GM10266 (cell line): ENCODE measurements at regions not wholly inside any gene's neighbourhood (a gene's known extent, or its start where the extent isn't known, plus 50 kb on each side); places are given as distances from the start of the nearest gene placed in this dataset.

Experiments used
- DNase-seq: peaks from one replicate; pipeline ENCODE4 v3.0.0; 2012; ENCODE audit errors: extremely low spot score
- TF ChIP-seq, protein P1 (sequence below): IDR thresholded peaks from 2 replicates; pipeline ENCODE4 v1.5.1; 2012; ENCODE audit warnings: mild to moderate bottlenecking, low read depth; ENCODE audit not compliant: control insufficient read depth, insufficient read depth; ENCODE audit errors: missing control alignments

GRCh38 chr2:22843919-22844537, 541.0 kb upstream of the KLHL29 start:
- no peak for DNase-seq
- TF ChIP-seq, protein P1, sequence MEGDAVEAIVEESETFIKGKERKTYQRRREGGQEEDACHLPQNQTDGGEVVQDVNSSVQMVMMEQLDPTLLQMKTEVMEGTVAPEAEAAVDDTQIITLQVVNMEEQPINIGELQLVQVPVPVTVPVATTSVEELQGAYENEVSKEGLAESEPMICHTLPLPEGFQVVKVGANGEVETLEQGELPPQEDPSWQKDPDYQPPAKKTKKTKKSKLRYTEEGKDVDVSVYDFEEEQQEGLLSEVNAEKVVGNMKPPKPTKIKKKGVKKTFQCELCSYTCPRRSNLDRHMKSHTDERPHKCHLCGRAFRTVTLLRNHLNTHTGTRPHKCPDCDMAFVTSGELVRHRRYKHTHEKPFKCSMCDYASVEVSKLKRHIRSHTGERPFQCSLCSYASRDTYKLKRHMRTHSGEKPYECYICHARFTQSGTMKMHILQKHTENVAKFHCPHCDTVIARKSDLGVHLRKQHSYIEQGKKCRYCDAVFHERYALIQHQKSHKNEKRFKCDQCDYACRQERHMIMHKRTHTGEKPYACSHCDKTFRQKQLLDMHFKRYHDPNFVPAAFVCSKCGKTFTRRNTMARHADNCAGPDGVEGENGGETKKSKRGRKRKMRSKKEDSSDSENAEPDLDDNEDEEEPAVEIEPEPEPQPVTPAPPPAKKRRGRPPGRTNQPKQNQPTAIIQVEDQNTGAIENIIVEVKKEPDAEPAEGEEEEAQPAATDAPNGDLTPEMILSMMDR: no peak

DNA sequence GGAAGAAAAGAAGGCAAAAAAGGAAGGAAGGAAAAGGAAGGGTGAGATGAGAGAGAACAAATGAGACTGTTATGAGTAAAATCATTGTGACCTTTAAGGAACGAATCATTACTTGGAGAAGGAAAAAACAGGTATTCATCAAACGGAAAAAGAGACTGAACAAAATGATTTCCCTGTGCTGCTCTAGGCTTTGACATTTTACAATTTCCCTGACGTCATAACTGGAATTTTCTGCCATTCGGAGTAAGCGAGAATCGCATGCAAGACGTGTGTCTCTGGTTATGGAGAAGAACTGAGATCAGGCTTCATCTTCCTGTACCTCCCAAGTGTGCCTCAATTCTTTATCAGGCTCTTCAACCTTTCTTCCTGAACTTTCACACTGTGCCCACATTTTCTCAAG, 534.7 kb upstream of the KLHL29 start:
- DNase-seq: no peak
- TF ChIP-seq, protein P1: no peak

GRCh38 chr2:22854588-22854987, 530.4 kb upstream of the KLHL29 start:
- DNase-seq: no peak
- TF ChIP-seq, protein P1: no peak

DNA sequence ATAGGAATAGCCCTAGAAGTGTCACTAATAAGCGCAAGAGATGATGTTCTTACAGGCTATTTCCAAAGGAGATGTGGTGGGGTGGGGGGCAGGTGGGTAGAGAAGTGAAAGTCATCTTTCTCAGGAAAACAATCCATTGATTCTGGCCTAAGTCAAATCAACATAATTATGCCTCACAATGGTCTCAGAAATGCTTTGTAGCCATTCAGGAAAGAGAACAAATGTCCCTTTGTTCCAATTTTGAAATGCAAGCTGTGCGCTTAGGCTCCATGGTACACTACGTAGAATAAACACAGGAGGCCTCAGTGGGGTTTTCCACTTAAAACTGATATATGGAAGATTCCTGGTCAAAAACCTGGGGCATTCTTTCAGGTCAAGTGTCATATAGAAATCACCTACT, 529.9 kb upstream of the KLHL29 start:
- no peak for DNase-seq
- TF ChIP-seq, protein P1: no peak

- TF ChIP-seq, protein P1: no peak
- no peak for DNase-seq
These were observed 529.2 kb upstream of the KLHL29 start for GRCh38 chr2:22855761-22856184.

DNA sequence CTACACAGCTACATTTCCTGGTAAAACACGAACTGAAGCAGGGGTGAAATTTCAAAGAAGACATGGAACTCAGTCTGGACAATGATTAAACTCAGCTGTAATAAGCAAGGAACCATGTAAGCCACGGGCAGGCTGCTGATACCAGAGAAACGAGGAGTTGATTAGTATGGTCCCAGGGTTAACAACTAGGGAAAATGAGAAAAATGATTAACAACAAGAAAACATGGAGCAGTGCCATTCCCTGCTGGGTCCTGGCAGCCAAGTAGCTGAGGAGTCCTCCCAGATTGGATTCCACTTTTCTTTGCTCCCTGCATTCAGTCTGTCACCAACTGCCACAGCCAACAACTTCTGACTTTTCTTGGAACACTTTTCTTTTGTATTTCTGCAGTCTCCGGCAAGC, 517.0 kb upstream of the KLHL29 start:
- TF ChIP-seq, protein P1: no peak
- no peak for DNase-seq

- no peak for DNase-seq
- TF ChIP-seq, protein P1: no peak
These were observed 506.9 kb upstream of the KLHL29 start for GRCh38 chr2:22878121-22878520.
